Smooth muscle cell (in vitro differentiated cells): ENCODE measurements at regions not wholly inside any gene's neighbourhood (a gene's known extent, or its start where the extent isn't known, plus 50 kb on each side); places are given as distances from the start of the nearest gene placed in this dataset.

Experiments
- DNase-seq: peaks from one replicate; lab custom pipeline; 2025; ENCODE audit not compliant: unreplicated experiment; lab: John Stamatoyannopoulos, UW
- H2AFZ ChIP-seq: fragments of 200-600 bp; sonication (generic); 2 replicates; pipeline ENCODE4 v1.6.0; 2016; ENCODE audit warnings: antibody characterized with exemption, low read depth, mild to moderate bottlenecking
- H3F3A ChIP-seq: fragments of 200-600 bp; sonication (generic); 2 replicates; pipeline ENCODE4 v1.6.0; 2017; ENCODE audit warnings: antibody characterized with exemption, low read depth
- H3K27ac ChIP-seq: fragments of 200-600 bp; sonication (generic); 2 replicates; pipeline ENCODE4 v1.5.1; 2016; ENCODE audit warnings: low read depth, mild to moderate bottlenecking
- H3K27me3 ChIP-seq: fragments of 200-600 bp; sonication (generic); 2 replicates; pipeline ENCODE4 v1.6.1; 2016; ENCODE audit warnings: low read depth, mild to moderate bottlenecking
- H3K36me3 ChIP-seq: fragments of 200-600 bp; sonication (generic); 2 replicates; pipeline ENCODE4 v1.5.1; 2016; ENCODE audit warnings: low read depth
- H3K4me1 ChIP-seq: fragments of 200-600 bp; sonication (generic); 2 replicates; pipeline ENCODE4 v1.5.1; 2016; ENCODE audit warnings: low read depth
- H3K4me2 ChIP-seq: fragments of 200-600 bp; sonication (generic); 2 replicates; pipeline ENCODE4 v1.6.0; 2016; ENCODE audit warnings: mild to moderate bottlenecking
- H3K4me3 ChIP-seq: fragments of 200-600 bp; sonication (generic); 2 replicates; pipeline ENCODE4 v1.5.1; 2016; ENCODE audit warnings: mild to moderate bottlenecking
- H3K79me2 ChIP-seq: fragments of 200-600 bp; sonication (generic); 2 replicates; pipeline ENCODE4 v1.6.0; 2016; ENCODE audit warnings: low read depth, mild to moderate bottlenecking
- H3K9ac ChIP-seq: fragments of 200-600 bp; sonication (generic); 2 replicates; pipeline ENCODE4 v1.6.0; 2016; ENCODE audit warnings: low read depth
- H3K9me3 ChIP-seq: fragments of 200-600 bp; sonication (generic); replicated peaks from 2 replicates; pipeline ENCODE4 v1.5.1; 2016; ENCODE audit warnings: low read depth
- H4K20me1 ChIP-seq: fragments of 200-600 bp; sonication (generic); 2 replicates; pipeline ENCODE4 v1.6.0; 2016; ENCODE audit warnings: low read depth
- WGBS: methylation state at CpG from one replicate; pipeline ENCODE4 v1.1.7; 2016; ENCODE audit warnings: low lambda C conversion rate; 5-methylcytosine and 5-hydroxymethylcytosine counted together
- TF ChIP-seq, protein P1 (sequence below): fragments of 200-600 bp; sonication (generic); IDR thresholded peaks from 2 replicates; pipeline ENCODE4 v1.5.1; 2017; ENCODE audit warnings: borderline replicate concordance, mild to moderate bottlenecking, antibody characterized with exemption; ENCODE audit not compliant: insufficient read depth, poor library complexity, severe bottlenecking

DNA sequence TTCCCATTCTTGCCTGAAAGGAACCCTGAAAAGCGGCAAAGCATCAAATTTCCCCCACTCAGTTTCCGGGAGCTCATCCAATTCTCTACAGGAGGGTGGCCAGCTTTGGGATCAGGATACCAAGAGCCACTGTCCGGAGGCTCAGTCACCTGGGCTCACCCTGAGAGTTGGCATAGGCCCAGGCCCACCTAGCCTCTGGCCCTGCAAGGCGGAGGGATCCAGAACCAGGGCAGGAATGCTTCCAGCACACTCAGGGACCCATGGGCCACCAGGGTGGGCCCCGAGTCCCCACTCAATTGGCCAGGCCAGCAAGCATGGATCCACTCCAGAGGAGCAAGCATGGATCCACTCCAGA is 432.9 kb upstream of the MYT1L start:
- no peak for DNase-seq
- Histone ChIP-seq H3K27me3 (no peaks in the 10 kb centered on the region), H3K9ac (no peak overlapping the region), H2AFZ (no peak overlapping the region), H3K4me1 (no peaks in the 10 kb centered on the region), H3K79me2 (no peaks in the 10 kb centered on the region), H3F3A (no peaks in the 10 kb centered on the region), H3K9me3 (no peaks in the 10 kb centered on the region), H3K36me3 (no peaks in the 10 kb centered on the region), H4K20me1 (no peaks in the 10 kb centered on the region), H3K27ac (no peak overlapping the region), H3K4me2 (no peak overlapping the region), H3K4me3 (no peak overlapping the region)
- 90% methylated on average over 5 of the region's 5 CpGs for WGBS
- TF ChIP-seq, protein P1, sequence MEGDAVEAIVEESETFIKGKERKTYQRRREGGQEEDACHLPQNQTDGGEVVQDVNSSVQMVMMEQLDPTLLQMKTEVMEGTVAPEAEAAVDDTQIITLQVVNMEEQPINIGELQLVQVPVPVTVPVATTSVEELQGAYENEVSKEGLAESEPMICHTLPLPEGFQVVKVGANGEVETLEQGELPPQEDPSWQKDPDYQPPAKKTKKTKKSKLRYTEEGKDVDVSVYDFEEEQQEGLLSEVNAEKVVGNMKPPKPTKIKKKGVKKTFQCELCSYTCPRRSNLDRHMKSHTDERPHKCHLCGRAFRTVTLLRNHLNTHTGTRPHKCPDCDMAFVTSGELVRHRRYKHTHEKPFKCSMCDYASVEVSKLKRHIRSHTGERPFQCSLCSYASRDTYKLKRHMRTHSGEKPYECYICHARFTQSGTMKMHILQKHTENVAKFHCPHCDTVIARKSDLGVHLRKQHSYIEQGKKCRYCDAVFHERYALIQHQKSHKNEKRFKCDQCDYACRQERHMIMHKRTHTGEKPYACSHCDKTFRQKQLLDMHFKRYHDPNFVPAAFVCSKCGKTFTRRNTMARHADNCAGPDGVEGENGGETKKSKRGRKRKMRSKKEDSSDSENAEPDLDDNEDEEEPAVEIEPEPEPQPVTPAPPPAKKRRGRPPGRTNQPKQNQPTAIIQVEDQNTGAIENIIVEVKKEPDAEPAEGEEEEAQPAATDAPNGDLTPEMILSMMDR: no peak

DNA sequence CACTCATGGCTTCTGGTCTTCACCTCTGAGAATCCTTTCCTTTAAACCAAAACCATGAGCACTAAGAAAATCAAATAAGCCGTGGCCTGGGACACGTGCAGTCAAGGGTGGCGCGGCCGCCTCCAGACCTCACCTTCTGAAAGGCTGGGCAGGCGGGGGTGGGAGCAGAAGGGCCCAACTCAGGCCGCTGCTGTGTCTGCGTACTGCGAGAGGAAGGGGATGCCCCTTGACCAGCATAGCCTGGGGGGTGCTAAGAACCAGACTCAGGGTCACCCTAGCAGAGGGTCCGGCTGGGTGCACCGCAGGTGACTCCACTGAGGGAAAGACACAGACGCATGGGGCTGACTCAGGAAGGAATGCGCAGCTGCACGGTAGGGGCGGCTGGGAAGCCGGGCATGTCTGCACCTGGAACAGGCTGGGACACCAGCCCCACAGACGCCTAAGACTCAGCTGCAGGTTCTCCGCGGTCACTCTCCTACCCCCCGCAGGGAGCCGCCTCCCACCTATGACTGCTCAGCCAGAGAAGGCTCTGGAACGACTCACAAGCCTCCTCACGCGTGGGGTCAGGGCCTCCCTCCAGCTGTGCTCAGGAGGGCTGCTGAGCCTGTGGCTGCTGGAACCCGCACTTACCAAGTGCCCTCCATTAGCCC is 432.4 kb upstream of the MYT1L start:
- Histone ChIP-seq H3K79me2 (no peaks in the 10 kb centered on the region), H4K20me1 (no peaks in the 10 kb centered on the region), H3K9ac (no peak overlapping the region), H3K27ac (no peak overlapping the region), H3K9me3 (no peaks in the 10 kb centered on the region), H3K27me3 (no peaks in the 10 kb centered on the region), H3K4me3 (no peak overlapping the region), H3K4me1 (no peaks in the 10 kb centered on the region), H3K4me2 (no peak overlapping the region), H2AFZ (no peak overlapping the region), H3F3A (no peaks in the 10 kb centered on the region), H3K36me3 (no peaks in the 10 kb centered on the region)
- no peak for DNase-seq
- 80% methylated on average over 25 of the region's 25 CpGs for WGBS
- TF ChIP-seq, protein P1: no peak

DNA sequence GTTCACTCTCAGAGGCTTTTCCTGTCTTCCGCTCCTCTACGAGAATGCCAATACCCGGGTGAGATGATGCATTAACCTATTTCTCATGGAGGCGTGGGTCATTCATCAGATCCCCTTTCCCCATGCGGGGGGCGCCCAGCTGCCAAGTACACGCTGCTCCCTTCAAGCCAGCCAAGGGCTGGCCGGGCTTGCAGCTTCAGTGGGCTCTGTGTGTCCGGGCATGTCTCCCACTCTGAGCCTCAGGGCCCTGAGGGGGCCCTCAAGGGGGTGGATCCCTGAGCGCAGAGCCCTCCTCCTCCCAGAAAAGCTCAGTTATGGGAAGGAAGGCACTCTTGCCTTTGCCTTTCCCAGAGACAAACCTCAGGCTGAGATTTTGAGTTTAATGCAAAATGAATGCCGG is 431.8 kb upstream of the MYT1L start:
- Histone ChIP-seq H3K4me3 (no peak overlapping the region), H3K36me3 (no peaks in the 10 kb centered on the region), H3K79me2 (no peaks in the 10 kb centered on the region), H3K4me2 (no peak overlapping the region), H3K27ac (no peak overlapping the region), H3K9ac (no peak overlapping the region), H4K20me1 (no peaks in the 10 kb centered on the region), H3F3A (no peaks in the 10 kb centered on the region), H2AFZ (no peak overlapping the region), H3K9me3 (no peaks in the 10 kb centered on the region), H3K4me1 (no peaks in the 10 kb centered on the region), H3K27me3 (no peaks in the 10 kb centered on the region)
- WGBS: 88% methylated on average over 11 of the region's 11 CpGs
- TF ChIP-seq, protein P1: no peak
- DNase-seq: no peak
